OCI-LY7 (cell line): ENCODE measurements at regions not wholly inside any gene's neighbourhood (a gene's known extent, or its start where the extent isn't known, plus 50 kb on each side); places are given as distances from the start of the nearest gene placed in this dataset.

Source experiments
- BruUV-seq: library from RNA; stranded (reverse); fragments of 400-500 nt; replicated peaks from 2 replicates; lab custom pipeline; 2021; lab: Mats Ljungman, UMichigan
- CTCF ChIA-PET: fragments of 300-600 bp; sonication (Branson Sonifier 250); formaldehyde crosslinking; loops from one replicate; lab custom pipeline; 2022; ENCODE audit warnings: antibody characterized with exemption; ENCODE audit not compliant: unreplicated experiment; lab: Charles Lee
- POLR2A ChIA-PET: fragments of 300-600 bp; sonication (Branson Sonifier 250); formaldehyde crosslinking; loops from one replicate; lab custom pipeline; 2022; ENCODE audit warnings: antibody characterized with exemption; lab: Charles Lee
- DNase-seq: peaks from one replicate; pipeline ENCODE4 v3.0.0-alpha.2; 2015; ENCODE audit warnings: low spot score
- H2AFZ ChIP-seq: fragments of 200-600 bp; sonication (generic), shearing (Covaris generic); 2 replicates; pipeline ENCODE4 v1.6.1; 2014; ENCODE audit warnings: mild to moderate bottlenecking, antibody characterized with exemption, low read length, moderate library complexity
- H3K27ac ChIP-seq: fragments of 200-600 bp; sonication (generic); 2 replicates; pipeline ENCODE4 v1.5.1; 2014; ENCODE audit warnings: mixed run types, low read depth, mild to moderate bottlenecking, moderate library complexity, low read length, inconsistent platforms; ENCODE audit not compliant: poor library complexity, severe bottlenecking
- H3K36me3 ChIP-seq: fragments of 200-600 bp; sonication (generic); 2 replicates; pipeline ENCODE4 v1.6.1; 2014; ENCODE audit warnings: mild to moderate bottlenecking, antibody characterized with exemption, low read length, moderate library complexity, mixed read lengths; ENCODE audit not compliant: insufficient read depth
- H3K4me1 ChIP-seq: fragments of 200-600 bp; sonication (generic); 2 replicates; pipeline ENCODE4 v1.5.1; 2014; ENCODE audit warnings: mild to moderate bottlenecking, low read length; ENCODE audit not compliant: insufficient read depth, poor library complexity, severe bottlenecking
- H3K4me2 ChIP-seq: fragments of 200-600 bp; sonication (generic); 2 replicates; pipeline ENCODE4 v1.6.1; 2014; ENCODE audit warnings: mild to moderate bottlenecking, low read length
- H3K4me3 ChIP-seq: fragments of 200-600 bp; sonication (generic); 2 replicates; pipeline ENCODE4 v1.5.1; 2014; ENCODE audit warnings: mild to moderate bottlenecking, low read depth, low read length; ENCODE audit not compliant: poor library complexity, severe bottlenecking
- H3K79me2 ChIP-seq: fragments of 200-600 bp; sonication (generic); 2 replicates; pipeline ENCODE4 v1.6.1; 2016; ENCODE audit warnings: low read depth, mild to moderate bottlenecking, low read length, moderate library complexity, mixed read lengths; ENCODE audit not compliant: insufficient read depth
- H3K9me2 ChIP-seq: fragments of 200-600 bp; sonication (generic); 2 replicates; pipeline ENCODE4 v1.6.1; 2016; ENCODE audit warnings: mild to moderate bottlenecking, low read length, mixed read lengths; ENCODE audit not compliant: insufficient read depth
- H3K9me3 ChIP-seq: fragments of 200-600 bp; sonication (generic); 2 replicates; pipeline ENCODE4 v1.6.1; 2014; ENCODE audit warnings: mild to moderate bottlenecking, mixed run types, low read length, mixed read lengths
- H4K20me1 ChIP-seq: fragments of 200-600 bp; sonication (generic); 2 replicates; pipeline ENCODE4 v1.6.1; 2014; ENCODE audit warnings: mild to moderate bottlenecking, antibody characterized with exemption, low read length, moderate library complexity, mixed read lengths; ENCODE audit not compliant: insufficient read depth
- CTCF ChIP-seq: fragments of 200-600 bp; sonication (generic); conservative IDR thresholded peaks from 2 replicates; pipeline ENCODE4 v1.5.1; 2014; ENCODE audit warnings: mild to moderate bottlenecking, antibody characterized with exemption, low read length, moderate library complexity, mixed read lengths
- EZH2phosphoT487 ChIP-seq: fragments of 200-600 bp; sonication (generic); IDR thresholded peaks from 2 replicates; pipeline ENCODE4 v1.6.1; 2018; ENCODE audit warnings: low read depth, borderline replicate concordance, mild to moderate bottlenecking, mixed run types, antibody characterized with exemption, low read length, moderate library complexity, mixed read lengths
- intact Hi-C: fragments of 100-400 bp; cut with micrococcal nuclease; formaldehyde crosslinking; loops from one replicate; pipeline ENCODE4 v1.10.0; 2022; ENCODE audit not compliant: unreplicated experiment

GRCh38 chr6:9914951-9915350 lies 499.9 kb downstream of the TFAP2A start:
- Histone ChIP-seq H3K4me2 (no peak overlapping the region), H4K20me1 (no peaks in the 10 kb centered on the region), H2AFZ (no peak overlapping the region), H3K36me3 (no peaks in the 10 kb centered on the region), H3K4me3 (no peak overlapping the region), H3K9me3 (no peaks in the 10 kb centered on the region), H3K27ac (no peak overlapping the region), H3K4me1 (no peaks in the 10 kb centered on the region), H3K9me2 (no peaks in the 10 kb centered on the region), H3K79me2 (no peaks in the 10 kb centered on the region)
- CTCF ChIA-PET, result no interaction called here
- intact Hi-C loops, result no loop called here
- POLR2A ChIA-PET, result no interaction called here
- BruUV-seq, result no TSS peak
- TF ChIP-seq EZH2phosphoT487 (no peak), CTCF (no peak)
- no peak for DNase-seq

- no peaks in the 10 kb centered on the region for H4K20me1 ChIP-seq
- H3K9me2 ChIP-seq, result no peaks in the 10 kb centered on the region
- POLR2A ChIA-PET, result no interaction called here
- no peaks in the 10 kb centered on the region for H3K4me1 ChIP-seq
- TF ChIP-seq EZH2phosphoT487 (no peak), CTCF (no peak)
- no peak overlapping the region for H3K4me3 ChIP-seq
- no TSS peak for BruUV-seq
- H3K9me3 ChIP-seq, result no peaks in the 10 kb centered on the region
- CTCF ChIA-PET, result no interaction called here
- H3K4me2 ChIP-seq, result no peak overlapping the region
- H2AFZ ChIP-seq, result no peak overlapping the region
- DNase-seq, result no peak
- H3K79me2 ChIP-seq, result no peaks in the 10 kb centered on the region
- intact Hi-C loops, result no loop called here
- no peaks in the 10 kb centered on the region for H3K36me3 ChIP-seq
- H3K27ac ChIP-seq, result no peak overlapping the region
Observed at GRCh38 chr6:9901376-9901775, 513.5 kb downstream of the TFAP2A start.

GRCh38 chr6:9896806-9897205 lies 518.1 kb downstream of the TFAP2A start:
- no TSS peak for BruUV-seq

More at GRCh38 chr6:9896806-9897205, 518.1 kb downstream of the TFAP2A start:
- no peaks in the 10 kb centered on the region for H4K20me1 ChIP-seq
- no peak overlapping the region for H3K4me3 ChIP-seq
- no peak overlapping the region for H2AFZ ChIP-seq
- H3K4me2 ChIP-seq, result no peak overlapping the region
- H3K9me2 ChIP-seq, result no peaks in the 10 kb centered on the region
- intact Hi-C loops, result no loop called here
- H3K79me2 ChIP-seq, result no peaks in the 10 kb centered on the region
- TF ChIP-seq EZH2phosphoT487 (no peak), CTCF (no peak)
- no peaks in the 10 kb centered on the region for H3K9me3 ChIP-seq
- ChIA-PET POLR2A (no interaction called here), CTCF (no interaction called here)
- H3K4me1 ChIP-seq, result no peaks in the 10 kb centered on the region
- H3K27ac ChIP-seq, result no peak overlapping the region
- no peak for DNase-seq
- no peaks in the 10 kb centered on the region for H3K36me3 ChIP-seq
